Ammon's horn (tissue), 1 donor: ENCODE measurements at regions not wholly inside any gene's neighbourhood (a gene's known extent, or its start where the extent isn't known, plus 50 kb on each side); places are given as distances from the start of the nearest gene placed in this dataset.

Experiments used
- DNase-seq: peaks from one replicate; pipeline ENCODE4 v3.0.0-alpha.2; 2016; ENCODE audit warnings: low spot score

GRCh38 chr10:21326594-21327288 is 198.7 kb downstream of the SKIDA1 start:
- no peak for DNase-seq

GRCh38 chr10:21318540-21319167 is 206.8 kb downstream of the SKIDA1 start:
- no peak for DNase-seq

DNA sequence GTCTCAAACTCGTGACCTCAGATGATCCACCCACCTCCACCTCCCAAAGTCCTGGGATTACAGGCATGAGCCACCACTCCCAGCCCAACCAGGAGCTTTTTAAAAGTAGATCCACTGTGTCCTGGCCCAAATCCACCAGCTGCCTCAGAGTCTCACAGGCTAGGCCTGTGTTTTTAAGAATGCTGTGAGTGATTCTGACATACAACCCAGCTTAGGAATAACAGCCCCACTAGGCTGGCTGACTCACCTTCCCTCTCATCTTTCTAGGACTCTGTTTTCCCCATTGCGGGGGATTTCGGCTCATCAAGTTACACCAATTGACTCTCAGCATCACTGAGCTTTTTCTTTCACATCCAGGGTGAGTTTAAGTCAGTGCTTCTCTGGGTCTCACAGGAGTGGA is 207.6 kb downstream of the SKIDA1 start:
- DNase-seq, result no peak

DNA sequence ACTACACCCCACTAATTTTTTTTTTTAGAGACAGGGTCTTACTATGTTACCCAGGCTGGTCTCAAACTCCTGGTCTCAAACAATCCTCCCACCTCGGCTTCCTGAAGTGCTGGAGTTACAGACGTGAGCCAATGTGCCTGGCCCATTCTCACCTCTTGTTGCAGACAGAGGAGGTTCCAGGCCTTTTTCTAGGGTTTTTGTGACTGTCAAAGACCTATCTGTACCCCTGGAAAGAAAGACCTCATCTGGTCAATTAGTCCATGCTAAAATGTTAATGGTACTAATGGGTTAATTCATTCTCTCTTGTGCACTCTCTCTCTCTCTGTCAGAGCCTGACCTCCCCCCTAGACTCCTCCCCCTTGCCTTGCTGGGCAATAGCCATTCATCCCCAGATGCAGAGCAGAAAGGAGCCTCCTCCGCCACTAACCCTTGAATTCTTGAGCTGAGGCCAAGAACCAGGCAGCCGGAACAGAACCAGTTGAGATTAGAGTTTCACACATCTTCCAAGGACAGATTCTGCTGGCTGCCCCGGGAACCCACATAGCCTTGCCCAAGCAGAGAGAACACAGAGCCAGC is 209.7 kb downstream of the SKIDA1 start:
- peak; percentile 56 for DNase-seq

GRCh38 chr10:21314906-21315644 is 210.4 kb downstream of the SKIDA1 start:
- DNase-seq, result no peak

GRCh38 chr10:21314111-21314626 is 211.3 kb downstream of the SKIDA1 start:
- DNase-seq, result no peak

- DNase-seq, result no peak
Observed at GRCh38 chr10:21313691-21314090, 211.8 kb downstream of the SKIDA1 start.

- no peak for DNase-seq
Observed at GRCh38 chr10:21311426-21311825, 214.1 kb downstream of the SKIDA1 start.

DNA sequence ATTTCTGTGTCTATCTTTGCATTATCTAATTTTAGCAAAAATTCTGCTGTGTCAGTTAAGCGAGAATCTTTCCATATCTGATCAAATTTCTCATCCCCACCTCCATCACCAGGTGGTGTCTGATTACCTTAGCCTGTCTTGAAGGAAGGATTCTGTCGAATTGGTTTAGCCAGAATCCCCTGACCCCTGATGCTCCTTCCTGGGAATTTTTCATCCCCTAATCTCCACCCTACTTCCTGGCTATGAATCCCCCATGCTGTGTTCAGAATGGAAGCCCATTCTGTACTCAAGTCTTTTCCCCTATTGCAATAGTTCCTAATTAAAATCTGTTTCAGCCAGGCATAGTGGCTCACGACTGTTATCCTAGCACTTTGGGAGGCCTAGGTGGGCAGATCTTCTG is 216.1 kb downstream of the SKIDA1 start:
- no peak for DNase-seq

DNA sequence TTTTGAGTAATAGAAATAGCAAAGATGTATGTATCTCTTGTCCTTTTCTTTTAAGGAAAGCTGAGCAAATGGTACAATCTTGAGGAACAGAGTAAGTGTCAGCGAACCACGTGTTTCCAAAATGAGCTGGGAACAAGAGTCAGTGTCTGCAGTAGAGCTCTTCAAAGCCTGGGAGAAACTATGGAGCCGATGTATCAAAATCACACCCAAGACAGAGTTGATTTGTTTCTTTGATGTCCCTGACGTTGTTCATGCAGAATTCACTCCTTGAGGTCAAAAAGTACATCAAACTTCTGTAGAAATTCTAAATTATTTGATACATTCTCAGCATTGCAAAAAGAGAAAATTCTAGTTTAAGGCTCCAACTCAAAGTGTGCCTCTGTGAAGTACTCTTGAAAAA is 216.5 kb downstream of the SKIDA1 start:
- DNase-seq, result no peak

DNA sequence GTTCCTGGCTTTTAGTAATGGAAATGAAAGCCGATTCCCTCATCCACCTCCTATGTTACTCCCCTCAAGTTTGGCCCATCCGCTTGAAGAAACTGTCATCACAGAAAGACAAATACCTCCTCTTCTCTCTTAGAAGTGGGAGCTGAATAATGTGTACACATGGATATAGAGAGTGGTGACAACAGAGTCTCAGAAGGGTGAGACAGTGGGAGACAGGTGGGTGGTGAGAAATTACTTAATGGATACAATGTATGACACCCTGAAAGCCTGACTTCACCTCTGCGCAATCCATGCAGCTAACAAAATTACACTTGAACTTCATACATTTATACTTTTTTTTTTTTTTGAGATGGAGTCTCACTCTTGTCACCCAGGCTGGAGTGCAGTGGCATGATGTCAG is 217.5 kb downstream of the SKIDA1 start:
- DNase-seq, result no peak

DNA sequence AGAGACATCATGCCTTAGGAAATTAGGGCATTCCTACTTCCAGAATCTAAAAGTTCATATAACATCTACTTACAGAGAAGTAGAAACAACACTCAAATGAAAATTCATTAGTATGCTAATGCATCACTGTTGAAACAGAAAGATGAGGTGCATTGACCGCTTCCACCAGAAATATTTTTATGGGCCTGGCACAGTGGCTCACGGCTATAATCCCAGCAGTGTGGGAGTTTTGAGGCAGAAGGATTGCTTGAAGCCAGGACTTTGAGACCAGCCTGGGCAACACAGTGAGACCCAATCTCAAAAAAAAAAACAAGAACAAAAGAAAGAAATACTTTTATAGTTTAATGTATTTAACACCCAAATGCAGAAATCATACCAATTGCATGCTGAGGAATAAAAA is 220.9 kb downstream of the SKIDA1 start:
- DNase-seq, result no peak

DNA sequence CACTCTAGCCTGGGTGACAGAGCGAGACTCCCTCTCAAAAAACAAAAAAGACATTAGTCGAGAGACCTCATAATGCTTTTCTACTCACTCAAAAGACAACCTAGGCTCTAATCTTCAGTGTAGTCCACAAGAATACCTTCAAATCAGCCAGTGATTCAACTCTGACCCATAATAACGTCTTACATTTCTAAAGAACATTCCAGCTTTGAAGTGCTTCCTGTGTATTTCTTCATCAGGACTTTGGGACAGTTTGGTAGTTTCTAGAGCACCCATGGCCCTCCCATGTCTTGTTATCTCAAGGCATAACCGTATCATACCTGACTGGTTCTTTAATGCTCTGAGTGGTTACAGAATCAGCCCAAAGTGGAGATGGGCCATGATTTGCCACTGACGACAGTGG is 221.3 kb downstream of the SKIDA1 start:
- no peak for DNase-seq

DNA sequence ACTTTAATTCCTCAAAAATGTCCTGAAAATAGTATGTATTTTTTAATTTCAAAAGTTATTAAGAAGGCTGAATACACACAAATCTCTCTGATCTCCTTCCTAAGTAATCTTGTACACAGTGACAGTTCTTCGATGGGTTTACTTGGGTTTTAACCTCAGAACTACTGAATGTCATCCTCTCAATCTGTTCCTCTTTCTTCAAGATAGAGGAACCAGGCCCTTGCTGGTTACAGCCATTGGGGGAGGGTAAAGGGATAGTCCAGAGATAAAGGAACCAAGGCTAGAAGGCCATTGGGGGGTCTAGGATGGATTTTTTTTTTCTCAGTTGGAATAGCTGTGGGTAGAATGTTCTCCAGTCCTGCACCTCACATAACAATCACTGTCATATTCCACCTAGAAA is 224.9 kb downstream of the SKIDA1 start:
- no peak for DNase-seq

- no peak for DNase-seq
Observed at GRCh38 chr10:21299330-21299729, 226.2 kb downstream of the SKIDA1 start.

DNA sequence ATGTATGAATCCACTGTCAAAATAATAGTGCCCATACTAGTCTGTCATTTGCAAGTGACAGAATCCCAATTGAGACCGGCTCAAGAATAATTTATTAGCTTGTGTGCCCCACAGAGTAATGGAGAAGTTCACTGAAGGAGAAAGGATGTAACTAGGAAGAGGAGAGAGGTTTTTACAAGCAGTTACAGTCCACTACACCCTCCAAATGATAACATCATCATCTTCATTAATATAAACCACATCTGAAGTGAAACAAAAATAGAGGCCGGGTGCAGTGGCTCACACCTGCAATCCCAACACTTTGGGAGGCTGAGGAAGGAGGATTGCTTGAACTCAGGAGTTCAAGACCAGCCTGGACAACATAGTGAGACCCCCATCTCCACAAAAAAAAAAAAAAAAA is 226.8 kb downstream of the SKIDA1 start:
- DNase-seq, result no peak

- no peak for DNase-seq
Observed at GRCh38 chr10:21297603-21298383, 227.7 kb downstream of the SKIDA1 start.

GRCh38 chr10:21296575-21297355 is 228.7 kb downstream of the SKIDA1 start:
- no peak for DNase-seq

DNA sequence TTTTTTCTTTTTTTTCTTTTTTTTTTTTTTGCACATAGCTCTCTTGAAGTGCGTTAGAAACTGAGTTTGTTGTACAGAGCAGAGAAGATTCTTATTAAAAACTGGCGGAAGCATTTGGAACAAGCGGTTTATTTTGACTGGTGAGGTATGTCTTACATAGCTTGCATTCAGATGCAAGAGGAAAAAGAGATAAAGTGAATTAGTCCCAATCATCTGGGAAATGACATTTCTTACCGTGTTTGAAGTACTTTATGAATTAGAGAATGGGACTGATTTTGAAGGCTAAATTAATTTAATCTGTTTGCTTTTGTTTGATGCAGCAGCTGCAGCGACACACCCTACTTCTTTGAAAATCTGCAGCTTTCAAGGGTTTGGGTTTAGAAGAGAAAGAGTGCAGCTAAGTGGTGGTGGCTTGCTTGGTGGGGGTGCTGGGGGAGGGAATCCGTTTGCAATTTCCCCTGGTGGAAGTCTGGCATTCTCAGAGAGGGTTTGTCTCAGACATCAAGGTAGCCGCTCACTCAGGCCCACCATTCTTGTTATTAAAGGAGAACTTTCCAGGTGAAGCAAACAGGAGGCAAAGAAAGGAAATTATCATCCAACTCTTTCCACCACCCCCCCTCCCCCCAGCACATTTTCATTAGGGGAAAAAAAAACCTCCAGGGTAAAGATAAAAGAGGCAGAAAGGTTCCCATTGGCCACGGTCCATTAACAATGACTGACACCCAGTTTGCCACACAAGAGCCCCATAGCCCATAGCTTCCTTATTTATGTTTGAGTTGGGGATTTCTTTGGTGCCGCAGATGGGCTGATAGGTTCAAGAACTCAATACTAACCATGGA is 231.7 kb downstream of the SKIDA1 start:
- DNase-seq, result no peak
